Esophagus squamous epithelium (tissue), 4 donors: ENCODE measurements at regions not wholly inside any gene's neighbourhood (a gene's known extent, or its start where the extent isn't known, plus 50 kb on each side); places are given as distances from the start of the nearest gene placed in this dataset.

ENCODE experiments used
- CTCF ChIP-seq, 6 experiments: fragments of 450-650 bp in 4 of 6; fragments of 200-600 bp in 2 of 6; sonication (generic) in 2 of 6; IDR thresholded peaks; one replicate each; pipeline ENCODE4 v1.5.1; 2016 to 2019; ENCODE audit warnings: antibody characterized with exemption in 6 of 6, mild to moderate bottlenecking in 4 of 6, moderate library complexity in 4 of 6
- POLR2A ChIP-seq, 4 donors: fragments of 450-650 bp; IDR thresholded peaks; one replicate each; pipeline ENCODE4 v1.6.1; 2017; ENCODE audit warnings: antibody characterized with exemption in 4 of 4, mild to moderate bottlenecking in 4 of 4, moderate library complexity in 3 of 4

GRCh38 chr18:37694516-37694915 lies 128.9 kb upstream of the CELF4 start:
- TF ChIP-seq CTCF (IDR thresholded peaks at IDR 0.05) (no peak), POLR2A (IDR thresholded peaks at IDR 0.05) (no peak)
